22Rv1 (cell line): ENCODE measurements at regions not wholly inside any gene's neighbourhood (a gene's known extent, or its start where the extent isn't known, plus 50 kb on each side); places are given as distances from the start of the nearest gene placed in this dataset.

ENCODE experiments used
- H3K27ac ChIP-seq: fragments of 450-650 bp; 2 replicates; pipeline ENCODE4 v1.5.1; 2017
- ZFX ChIP-seq: fragments of 450-650 bp; IDR thresholded peaks from 2 replicates; pipeline ENCODE4 v1.6.1; 2017; ENCODE audit warnings: antibody characterized with exemption, borderline replicate concordance
- TF ChIP-seq, protein P1 (sequence below): fragments of 450-650 bp; IDR thresholded peaks from 2 replicates; pipeline ENCODE4 v1.5.1; 2017; ENCODE audit warnings: mild to moderate bottlenecking

- no peak overlapping the region for H3K27ac ChIP-seq
- TF ChIP-seq, protein P1, sequence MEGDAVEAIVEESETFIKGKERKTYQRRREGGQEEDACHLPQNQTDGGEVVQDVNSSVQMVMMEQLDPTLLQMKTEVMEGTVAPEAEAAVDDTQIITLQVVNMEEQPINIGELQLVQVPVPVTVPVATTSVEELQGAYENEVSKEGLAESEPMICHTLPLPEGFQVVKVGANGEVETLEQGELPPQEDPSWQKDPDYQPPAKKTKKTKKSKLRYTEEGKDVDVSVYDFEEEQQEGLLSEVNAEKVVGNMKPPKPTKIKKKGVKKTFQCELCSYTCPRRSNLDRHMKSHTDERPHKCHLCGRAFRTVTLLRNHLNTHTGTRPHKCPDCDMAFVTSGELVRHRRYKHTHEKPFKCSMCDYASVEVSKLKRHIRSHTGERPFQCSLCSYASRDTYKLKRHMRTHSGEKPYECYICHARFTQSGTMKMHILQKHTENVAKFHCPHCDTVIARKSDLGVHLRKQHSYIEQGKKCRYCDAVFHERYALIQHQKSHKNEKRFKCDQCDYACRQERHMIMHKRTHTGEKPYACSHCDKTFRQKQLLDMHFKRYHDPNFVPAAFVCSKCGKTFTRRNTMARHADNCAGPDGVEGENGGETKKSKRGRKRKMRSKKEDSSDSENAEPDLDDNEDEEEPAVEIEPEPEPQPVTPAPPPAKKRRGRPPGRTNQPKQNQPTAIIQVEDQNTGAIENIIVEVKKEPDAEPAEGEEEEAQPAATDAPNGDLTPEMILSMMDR, result no peak
- no peak for TF ChIP-seq ZFX
Observed at GRCh38 chr4:38202242-38202641, 242.0 kb downstream of the PTTG2 start.

GRCh38 chr4:38203609-38204008 is 243.4 kb downstream of the PTTG2 start:
- TF ChIP-seq ZFX, result no peak
- TF ChIP-seq, protein P1, result no peak
- no peak overlapping the region for H3K27ac ChIP-seq

DNA sequence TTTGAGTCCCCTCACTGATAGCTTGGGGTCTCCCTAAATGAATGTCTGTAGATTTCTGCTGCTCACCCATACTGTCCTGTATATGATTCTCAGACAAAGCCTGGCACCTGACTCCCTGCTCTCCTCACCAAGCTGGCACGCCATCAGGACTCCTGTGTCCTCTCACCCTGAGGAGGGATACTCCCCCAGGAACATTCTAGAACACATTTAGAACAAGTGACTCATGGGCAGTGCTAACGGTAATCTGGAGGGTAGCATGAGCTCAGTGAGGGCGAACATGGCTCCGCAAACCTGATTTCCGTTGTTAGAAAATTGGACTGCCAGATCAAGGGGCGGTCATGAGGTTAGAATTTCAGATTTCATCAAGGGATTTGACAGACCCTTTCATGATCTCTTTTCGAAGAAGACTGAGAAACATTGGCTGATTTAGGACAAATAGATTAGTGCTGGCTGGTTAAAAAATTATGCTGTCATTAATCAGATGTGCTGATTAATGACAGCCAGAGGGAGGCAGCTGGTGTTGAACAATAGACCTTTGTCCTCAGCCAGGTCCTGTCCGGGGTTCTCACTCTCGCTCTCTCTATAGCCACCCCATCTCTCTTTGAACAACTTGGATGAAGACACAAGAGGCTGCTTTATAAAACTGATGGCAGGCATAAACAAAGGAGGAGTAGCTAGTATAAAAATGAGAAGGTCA is 244.3 kb downstream of the PTTG2 start:
- TF ChIP-seq, protein P1, result no peak
- TF ChIP-seq ZFX, result no peak

DNA sequence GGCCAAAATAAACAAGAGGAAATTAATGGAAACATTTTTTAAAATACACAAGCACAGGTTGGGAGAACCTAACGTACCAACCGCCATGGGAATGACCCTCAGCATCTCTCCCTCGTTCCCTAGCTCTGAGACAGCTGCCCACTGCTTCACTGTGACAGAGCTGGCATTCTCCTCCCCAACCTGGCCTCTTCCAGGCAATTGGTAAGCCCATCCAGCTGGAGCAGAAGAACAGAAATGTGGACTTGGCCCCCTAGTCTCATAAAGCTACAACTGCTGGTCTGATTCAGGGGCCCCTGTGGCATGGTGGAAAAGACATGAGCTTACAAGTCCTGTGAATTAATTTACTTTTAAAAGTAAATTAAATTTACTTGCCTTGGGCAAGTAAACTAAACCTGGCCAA is 245.1 kb downstream of the PTTG2 start:
- no peak for TF ChIP-seq ZFX
- TF ChIP-seq, protein P1, result no peak

More for the DNA sequence above, 244.3 kb downstream of the PTTG2 start:
- no peak overlapping the region for H3K27ac ChIP-seq

DNA sequence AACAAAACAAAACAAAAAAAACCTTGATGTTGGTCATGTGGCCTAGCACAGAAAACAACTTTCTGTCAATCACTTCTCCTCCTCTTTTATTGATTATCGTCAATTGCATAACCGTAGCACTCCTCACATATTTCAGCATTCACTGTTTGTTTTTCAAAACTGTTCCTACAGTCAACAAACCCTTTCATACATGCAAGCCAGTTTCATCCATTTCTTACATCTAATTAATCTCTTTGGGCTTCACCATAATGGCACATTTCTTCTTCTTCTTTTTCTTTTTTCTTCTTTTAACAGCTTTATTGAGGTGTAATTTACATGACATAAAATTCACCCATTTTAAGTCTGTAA is 246.9 kb downstream of the PTTG2 start:
- no peak overlapping the region for H3K27ac ChIP-seq
- TF ChIP-seq, protein P1, result no peak
- TF ChIP-seq ZFX, result no peak

More for the DNA sequence above, 245.1 kb downstream of the PTTG2 start:
- H3K27ac ChIP-seq, result no peak overlapping the region

DNA sequence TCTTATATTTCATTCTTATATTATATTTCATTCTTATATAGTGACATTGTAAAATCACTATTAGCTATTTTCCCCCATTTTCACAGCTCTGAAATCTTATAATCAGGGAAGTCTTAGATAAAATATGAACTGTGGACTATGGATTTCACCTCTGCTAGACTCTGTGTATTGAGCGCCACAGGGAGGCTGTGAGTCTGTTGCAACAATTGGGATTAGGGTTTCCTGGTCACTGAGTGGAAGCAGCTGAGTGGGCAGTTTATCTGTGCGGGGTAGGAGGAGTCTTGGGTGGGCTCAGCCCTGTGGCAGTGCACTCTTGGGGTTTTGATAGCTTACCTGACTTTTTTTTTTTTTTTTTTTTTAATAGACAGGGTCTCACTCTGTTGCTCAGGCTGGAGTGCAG is 249.5 kb downstream of the PTTG2 start:
- no peak overlapping the region for H3K27ac ChIP-seq
- no peak for TF ChIP-seq ZFX
- TF ChIP-seq, protein P1, result no peak

- TF ChIP-seq, protein P1, result no peak
- no peak for TF ChIP-seq ZFX
- no peak overlapping the region for H3K27ac ChIP-seq
Observed at GRCh38 chr4:38210396-38211114, 250.4 kb downstream of the PTTG2 start.
